HepG2 (cell line): ENCODE measurements at regions not wholly inside any gene's neighbourhood (a gene's known extent, or its start where the extent isn't known, plus 50 kb on each side); places are given as distances from the start of the nearest gene placed in this dataset.
"Not testable (repeated sequence)": the region's sequence is repeated elsewhere in the genome, so short reads cannot be mapped to it uniquely, and the experiment has no call there.

Source experiments
- ATAC-seq: fragments of 200-7000 bp; cut with Tn5 transposase; 3 replicates; pipeline ENCODE4 v1.9.1; 2020; ENCODE audit warnings: mild to moderate bottlenecking, moderate library complexity
- BruUV-seq: library from RNA; stranded (reverse); fragments of 400-500 nt; replicated peaks from 2 replicates; lab custom pipeline; 2021; lab: Mats Ljungman, UMichigan
- CTCF ChIA-PET: fragments of 300-600 bp; formaldehyde crosslinking; extraction: SDS; loops from one replicate; lab custom pipeline; 2021; ENCODE audit warnings: low total read pairs, inconsistent platforms, low intra/inter-chr PET ratio; lab: Yijun Ruan, JAX
- POLR2A ChIA-PET: fragments of 350-600 bp; sonication (Branson Sonifier 250); formaldehyde crosslinking; loops from one replicate; lab custom pipeline; 2020; ENCODE audit warnings: antibody characterized with exemption, inconsistent platforms; lab: Yijun Ruan, JAX
- DNase-seq: peaks from one replicate; pipeline ENCODE4 v3.0.0-alpha.2; 2015; ENCODE audit warnings: low spot score
- FAIRE-seq: peaks from 3 replicates; lab custom pipeline; 2011; peaks lifted over from hg19 to GRCh38; lab: Jason Lieb, UNC
- H2AFZ ChIP-seq: one replicate; pipeline ENCODE4 v1.6.1; 2011; ENCODE audit warnings: low read length, inconsistent platforms
- H3K27ac ChIP-seq: fragments of 300-600 bp; 3 replicates; pipeline ENCODE4 v1.8.0; 2011; ENCODE audit warnings: mixed run types, mild to moderate bottlenecking, mixed read lengths, low read length, inconsistent platforms; ENCODE audit not compliant: insufficient read depth; ENCODE audit errors: extremely low read length
- H3K27me3 ChIP-seq, 2 experiments: fragments of 200-600 bp in 1 of 2; 2 replicates in 1 of 2; 3 replicates in 1 of 2; pipeline versions ENCODE4 v1.6.0 to v1.8.0; 2011; ENCODE audit warnings: low read length in 2 of 2, mild to moderate bottlenecking in 2 of 2, moderate library complexity in 2 of 2, inconsistent platforms in 1 of 2; ENCODE audit not compliant: insufficient read depth in 2 of 2, control insufficient read depth in 1 of 2
- H3K36me3 ChIP-seq, 2 experiments: fragments of 200-600 bp in 1 of 2; replicated peaks in 1 of 2; 2 replicates in 1 of 2; 3 replicates in 1 of 2; pipeline versions ENCODE4 v1.5.1 to v1.8.0; 2011; ENCODE audit warnings: low read length in 2 of 2, inconsistent platforms in 1 of 2; ENCODE audit not compliant: insufficient read depth in 2 of 2, control insufficient read depth in 1 of 2
- H3K4me1 ChIP-seq: 2 replicates; pipeline ENCODE4 v1.5.1; 2012; ENCODE audit warnings: low read length, inconsistent platforms; ENCODE audit not compliant: insufficient read depth
- H3K4me2 ChIP-seq: 2 replicates; pipeline ENCODE4 v1.6.0; 2011; ENCODE audit warnings: low read depth, low read length, inconsistent platforms
- H3K4me3 ChIP-seq, 3 experiments: fragments of 200-600 bp in 1 of 3; sonication (generic), shearing (Covaris generic) in 1 of 3; replicated peaks in 1 of 3; 2 replicates each; pipeline ENCODE4 v1.5.1; 2011 to 2016; ENCODE audit warnings: low read length in 3 of 3, inconsistent platforms in 2 of 3, low read depth in 2 of 3, mild to moderate bottlenecking in 2 of 3, control low read depth in 1 of 3, mixed read lengths in 1 of 3; ENCODE audit not compliant: insufficient read depth in 1 of 3
- H3K79me2 ChIP-seq: one replicate; pipeline ENCODE4 v1.6.1; 2011; ENCODE audit warnings: low read length, inconsistent platforms; ENCODE audit not compliant: insufficient read depth
- H3K9ac ChIP-seq: 2 replicates; pipeline ENCODE4 v1.6.0; 2011; ENCODE audit warnings: mild to moderate bottlenecking, low read depth, low read length, inconsistent platforms; ENCODE audit not compliant: insufficient read depth
- H3K9me3 ChIP-seq: 2 replicates; pipeline ENCODE4 v1.5.1; 2012; ENCODE audit warnings: mild to moderate bottlenecking, low read length
- H4K20me1 ChIP-seq: 2 replicates; pipeline ENCODE4 v1.6.0; 2011; ENCODE audit warnings: inconsistent platforms, mild to moderate bottlenecking, low read length, moderate library complexity; ENCODE audit not compliant: insufficient read depth
- WGBS: methylation state at CpG from one replicate; pipeline ENCODE4 v1.1.6; 2017; ENCODE audit warnings: low lambda C conversion rate; 5-methylcytosine and 5-hydroxymethylcytosine counted together
- in situ Hi-C: cut with HindIII; loops from 2 replicates; pipeline ENCODE4 v1.10.0; 2017; ENCODE audit warnings: low pct_unique_long_range_greater_than_20kb; ENCODE audit not compliant: extremely low pct_ligation_motif_present
- intact Hi-C: fragments of 100-400 bp; cut with micrococcal nuclease; formaldehyde crosslinking; loops from one replicate; pipeline ENCODE4 v1.10.0; 2022; ENCODE audit not compliant: unreplicated experiment

- in situ Hi-C loops, H3K4me3 ChIP-seq, CTCF ChIA-PET, H3K27me3 ChIP-seq, H3K9me3 ChIP-seq, H3K4me1 ChIP-seq, POLR2A ChIA-PET, intact Hi-C loops, DNase-seq, H2AFZ ChIP-seq, H3K9ac ChIP-seq, H3K36me3 ChIP-seq, FAIRE-seq, H3K27ac ChIP-seq, BruUV-seq, ATAC-seq, H4K20me1 ChIP-seq, H3K79me2 ChIP-seq, H3K4me2 ChIP-seq: not testable (repeated sequence)
- 28% methylated on average over 11 of the region's 31 CpGs for WGBS
Measured at GRCh38 chr2:131834203-131835020, 306.7 kb downstream of the CCDC74A start.

DNA sequence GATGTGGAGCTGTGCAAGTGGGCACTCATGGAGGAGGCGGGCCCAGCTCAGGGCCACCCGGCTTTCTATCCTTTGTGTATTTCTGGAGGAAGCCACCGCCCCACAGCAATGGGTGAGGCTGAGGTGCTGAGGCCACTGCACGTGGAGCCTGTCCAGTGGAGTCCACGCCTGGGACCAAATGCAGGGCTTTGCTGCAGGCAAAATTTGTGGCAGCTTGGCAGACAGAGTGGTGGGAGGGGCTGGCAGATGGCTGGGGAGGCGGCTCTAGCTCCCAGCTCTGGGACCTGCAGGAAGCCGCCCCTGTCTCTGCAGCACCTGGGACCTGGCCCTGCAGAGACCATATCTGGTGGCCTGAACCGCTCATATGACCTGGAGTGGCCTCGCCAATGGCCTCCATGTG is 307.3 kb downstream of the CCDC74A start:
- POLR2A ChIA-PET, H3K4me2 ChIP-seq, DNase-seq, BruUV-seq, H3K36me3 ChIP-seq, ATAC-seq, H3K9me3 ChIP-seq, FAIRE-seq, H3K79me2 ChIP-seq, CTCF ChIA-PET, H2AFZ ChIP-seq, in situ Hi-C loops, H3K9ac ChIP-seq, intact Hi-C loops, H4K20me1 ChIP-seq, H3K27ac ChIP-seq, H3K4me3 ChIP-seq, H3K4me1 ChIP-seq, H3K27me3 ChIP-seq: not testable (repeated sequence)
- 36% methylated on average over 7 of the region's 9 CpGs for WGBS
